ENCODE measurements at regions not wholly inside any gene's neighbourhood (a gene's known extent, or its start where the extent isn't known, plus 50 kb on each side); places are given as distances from the start of the nearest gene placed in this dataset.

DNA sequence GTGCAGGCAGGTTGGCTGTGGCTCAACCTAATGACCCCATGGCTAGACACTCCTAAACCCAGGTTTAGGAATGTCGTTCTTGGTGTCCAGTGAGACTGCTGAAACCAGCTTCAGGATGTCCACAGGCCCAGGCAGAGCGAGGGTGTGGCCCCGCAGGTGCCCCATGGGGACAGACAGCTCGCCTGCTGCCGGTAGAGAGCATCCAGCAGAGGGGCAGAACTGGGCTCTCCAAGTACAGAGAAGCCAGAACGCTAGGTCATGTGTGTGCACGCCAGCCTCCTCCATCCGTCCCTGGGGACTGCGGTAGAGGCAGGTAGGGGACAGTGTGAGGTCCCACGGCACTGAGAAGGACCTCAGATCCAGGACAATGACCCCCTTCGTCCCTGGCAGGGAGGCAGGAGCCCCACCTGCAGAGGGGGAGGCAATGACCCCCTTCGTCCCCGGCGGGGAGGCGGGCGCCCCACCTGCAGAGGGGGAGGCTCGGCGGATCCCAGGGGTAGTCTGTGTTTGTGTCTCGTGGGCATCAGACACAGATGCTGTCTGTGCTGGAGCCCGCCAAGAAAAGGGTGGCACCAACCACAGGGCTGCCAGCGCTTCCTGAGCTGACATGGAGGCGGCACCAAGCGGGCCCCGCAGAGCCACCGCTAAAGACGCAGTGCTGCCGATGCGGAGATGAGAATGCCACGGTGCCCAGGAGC lies 118.4 kb downstream of the FAM53A start:
- Histone ChIP-seq H3K27ac (no peak overlapping the region), H3K4me3 (no peak overlapping the region), H3K9me3 (no peaks in the 10 kb centered on the region), H3K27me3 (peaks cover 0 to 86% (median 47%) of the 10 kb centered on the region in 3 donors), H3K4me1 (peaks cover 0 to 17% (median 14%) of the 10 kb centered on the region in 4 donors), H3K36me3 (no peaks in the 10 kb centered on the region)
- WGBS, 5 donors, result 67 to 78% (median 77%) methylated on average over 24 to 29 of the region's 29 CpGs
- DNase-seq, result no peak
- TF ChIP-seq POLR2A (IDR thresholded peaks at IDR 0.05), result no peak
- TF ChIP-seq, protein P1, sequence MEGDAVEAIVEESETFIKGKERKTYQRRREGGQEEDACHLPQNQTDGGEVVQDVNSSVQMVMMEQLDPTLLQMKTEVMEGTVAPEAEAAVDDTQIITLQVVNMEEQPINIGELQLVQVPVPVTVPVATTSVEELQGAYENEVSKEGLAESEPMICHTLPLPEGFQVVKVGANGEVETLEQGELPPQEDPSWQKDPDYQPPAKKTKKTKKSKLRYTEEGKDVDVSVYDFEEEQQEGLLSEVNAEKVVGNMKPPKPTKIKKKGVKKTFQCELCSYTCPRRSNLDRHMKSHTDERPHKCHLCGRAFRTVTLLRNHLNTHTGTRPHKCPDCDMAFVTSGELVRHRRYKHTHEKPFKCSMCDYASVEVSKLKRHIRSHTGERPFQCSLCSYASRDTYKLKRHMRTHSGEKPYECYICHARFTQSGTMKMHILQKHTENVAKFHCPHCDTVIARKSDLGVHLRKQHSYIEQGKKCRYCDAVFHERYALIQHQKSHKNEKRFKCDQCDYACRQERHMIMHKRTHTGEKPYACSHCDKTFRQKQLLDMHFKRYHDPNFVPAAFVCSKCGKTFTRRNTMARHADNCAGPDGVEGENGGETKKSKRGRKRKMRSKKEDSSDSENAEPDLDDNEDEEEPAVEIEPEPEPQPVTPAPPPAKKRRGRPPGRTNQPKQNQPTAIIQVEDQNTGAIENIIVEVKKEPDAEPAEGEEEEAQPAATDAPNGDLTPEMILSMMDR (IDR thresholded peaks at IDR 0.05), result no peak
- intact Hi-C loops (cut with DNase I; ENCODE audit: low total_unique reads), result no loop called here

DNA sequence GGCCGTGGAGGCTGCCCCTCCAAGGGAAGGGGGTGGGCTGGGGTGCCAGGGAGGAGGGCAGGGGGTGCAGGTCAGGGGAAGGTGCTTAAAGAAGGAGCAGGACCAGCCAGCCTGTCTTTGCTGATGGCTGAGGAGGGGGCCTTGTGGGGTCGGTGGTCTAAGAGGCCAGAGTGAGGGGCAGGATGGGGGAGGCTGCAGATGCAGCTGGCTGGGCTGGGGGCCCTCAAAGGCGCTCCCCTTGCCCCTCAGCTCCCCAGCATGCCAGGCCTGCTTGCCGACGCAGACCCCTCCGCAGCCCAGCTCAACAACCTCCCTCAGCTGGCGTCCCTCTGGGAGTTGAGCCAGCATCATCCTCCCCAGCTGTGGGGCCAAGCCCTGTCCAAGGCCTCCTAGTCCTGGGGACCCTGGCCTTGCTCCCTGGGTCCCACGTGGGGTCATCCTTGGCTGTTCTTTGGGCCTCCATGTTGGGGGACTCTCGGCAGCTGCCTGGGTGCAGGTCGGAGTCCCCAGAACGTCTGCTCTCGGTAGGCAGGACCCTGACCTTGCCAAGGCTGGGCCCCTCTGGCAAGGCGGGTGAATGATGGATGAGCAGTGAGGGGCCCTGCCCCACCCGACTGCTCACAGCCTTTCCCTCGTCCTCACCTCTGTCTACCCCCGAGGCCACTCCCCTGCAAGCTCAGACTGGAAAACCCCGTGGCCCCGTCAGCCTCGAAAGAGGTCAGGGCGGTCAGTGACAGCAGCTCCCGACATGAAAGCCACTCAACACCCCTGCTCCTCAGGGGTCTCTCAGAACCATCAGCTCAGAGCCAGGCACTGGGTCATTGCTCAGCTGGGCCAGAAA lies 119.4 kb downstream of the FAM53A start:
- H3K27ac ChIP-seq, result no peak overlapping the region
- WGBS, 5 donors, result 31 to 53% (median 47%) methylated on average over 11 to 21 of the region's 21 CpGs
- intact Hi-C loops (cut with DNase I; ENCODE audit: low total_unique reads), result no loop called here
- TF ChIP-seq EP300 (IDR thresholded peaks at IDR 0.05) (no peak), POLR2AphosphoS5 (IDR thresholded peaks at IDR 0.05) (no peak), POLR2A (IDR thresholded peaks at IDR 0.05) (no peak)
- TF ChIP-seq, protein P1 (IDR thresholded peaks at IDR 0.05), result no peak
- H3K36me3 ChIP-seq, result no peaks in the 10 kb centered on the region
- peaks cover 0 to 17% (median 14%) of the 10 kb centered on the region in 4 donors for H3K4me1 ChIP-seq
- peaks cover 0 to 96% (median 47%) of the 10 kb centered on the region in 3 donors for H3K27me3 ChIP-seq
- no peak for DNase-seq
- no peak overlapping the region for H3K4me3 ChIP-seq
- no peaks in the 10 kb centered on the region for H3K9me3 ChIP-seq

GRCh38 chr4:1563768-1564485 lies 120.2 kb downstream of the FAM53A start:
- no peak for DNase-seq
- H3K4me3 ChIP-seq, result no peak overlapping the region
- intact Hi-C loops (cut with DNase I; ENCODE audit: low total_unique reads), result no loop called here
- TF ChIP-seq EP300 (IDR thresholded peaks at IDR 0.05), result no peak
- no peak for TF ChIP-seq POLR2A (IDR thresholded peaks at IDR 0.05)
- TF ChIP-seq, protein P1 (IDR thresholded peaks at IDR 0.05), result no peak
- TF ChIP-seq POLR2AphosphoS5 (IDR thresholded peaks at IDR 0.05), result no peak
- H3K36me3 ChIP-seq, result no peaks in the 10 kb centered on the region
- peaks cover 0 to 98% (median 49%) of the 10 kb centered on the region in 3 donors for H3K27me3 ChIP-seq
- 53 to 64% (median 58%) methylated on average over 20 of the region's 20 CpGs for WGBS, 5 donors
- H3K27ac ChIP-seq, result no peak overlapping the region
- H3K4me1 ChIP-seq, result peaks cover 0 to 17% (median 14%) of the 10 kb centered on the region in 4 donors
- no peaks in the 10 kb centered on the region for H3K9me3 ChIP-seq

GRCh38 chr4:1563241-1563640 lies 120.9 kb downstream of the FAM53A start:
- Histone ChIP-seq H3K4me1 (peaks cover 0 to 16% (median 12%) of the 10 kb centered on the region in 4 donors), H3K27me3 (peaks cover 0 to 98% (median 53%) of the 10 kb centered on the region in 3 donors), H3K36me3 (no peaks in the 10 kb centered on the region), H3K4me3 (no peak overlapping the region), H3K27ac (no peak overlapping the region), H3K9me3 (no peaks in the 10 kb centered on the region)
- intact Hi-C loops (cut with DNase I; ENCODE audit: low total_unique reads), result no loop called here
- TF ChIP-seq POLR2A (IDR thresholded peaks at IDR 0.05), result no peak
- TF ChIP-seq EP300 (IDR thresholded peaks at IDR 0.05), result no peak
- TF ChIP-seq, protein P1 (IDR thresholded peaks at IDR 0.05), result no peak
- TF ChIP-seq POLR2AphosphoS5 (IDR thresholded peaks at IDR 0.05), result no peak
- no peak for DNase-seq
- 63 to 81% (median 67%) methylated on average over 7 to 9 of the region's 9 CpGs for WGBS, 5 donors

Measured in stomach (tissue), 8 donors.